GM12874 (cell line): ENCODE measurements at regions not wholly inside any gene's neighbourhood (a gene's known extent, or its start where the extent isn't known, plus 50 kb on each side); places are given as distances from the start of the nearest gene placed in this dataset.
A peak's percentile ranks its signal among the peaks of the same experiment; 100 is the strongest.

Experiments
- CTCF ChIP-seq: IDR thresholded peaks from 2 replicates; pipeline ENCODE4 v1.5.1; 2011; ENCODE audit warnings: low read depth, mild to moderate bottlenecking, control low read depth, low read length, moderate library complexity; ENCODE audit not compliant: insufficient read depth

DNA sequence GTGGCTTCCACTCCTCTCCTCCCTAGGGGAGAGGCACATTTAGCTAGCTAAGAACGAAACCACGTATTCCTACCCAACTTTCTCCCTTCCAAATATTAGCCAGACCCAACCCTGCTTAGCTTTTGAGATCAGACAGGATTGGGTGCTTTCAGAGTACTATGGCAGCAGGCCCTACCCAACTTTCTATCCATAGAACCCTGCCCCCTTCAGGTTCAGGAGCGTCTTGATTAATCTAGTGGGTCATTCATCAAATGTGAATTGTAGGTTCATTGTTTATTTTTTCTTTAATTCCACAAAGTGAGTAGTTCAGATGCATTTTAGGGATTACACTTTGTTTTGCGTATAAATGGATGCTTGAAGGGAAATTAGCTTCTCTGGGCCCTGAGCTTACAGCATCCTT is 188.3 kb downstream of the MIB1 start:
- no peak for TF ChIP-seq CTCF

DNA sequence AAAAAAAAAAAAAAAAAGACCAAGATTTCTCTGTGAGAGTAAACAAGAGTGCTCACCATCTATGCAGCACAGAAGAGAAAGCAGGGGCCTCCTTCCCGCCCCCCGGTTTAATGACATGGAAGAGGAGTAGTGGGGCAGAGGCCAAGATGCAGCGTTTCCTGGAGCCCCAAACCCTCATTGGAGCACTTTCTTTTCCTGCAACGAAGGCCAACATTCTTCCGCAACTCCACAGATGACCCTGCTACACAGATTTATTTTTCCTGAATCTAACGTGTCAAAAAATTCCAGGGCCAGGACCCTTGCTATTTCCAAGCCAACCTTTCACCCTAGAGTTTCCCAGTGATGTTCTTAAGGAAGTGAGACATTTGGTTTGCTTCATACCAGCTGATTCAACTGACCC is 189.6 kb downstream of the MIB1 start:
- TF ChIP-seq CTCF, result no peak

GRCh38 chr18:21933931-21934765 is 193.6 kb downstream of the MIB1 start:
- TF ChIP-seq CTCF, result no peak

DNA sequence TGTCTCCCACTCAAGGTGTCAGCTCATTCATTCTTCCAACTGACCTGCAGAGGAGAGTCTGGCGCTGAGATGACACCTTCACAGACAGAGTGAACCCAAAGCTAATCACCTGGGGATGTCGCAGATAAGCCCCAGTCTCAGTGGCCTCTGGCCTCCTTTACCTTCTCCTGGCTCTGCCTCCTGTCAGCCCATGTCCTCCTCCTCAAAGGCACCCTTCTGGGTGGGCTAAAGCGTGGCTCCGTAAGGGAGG is 194.1 kb downstream of the MIB1 start:
- TF ChIP-seq CTCF, result no peak

DNA sequence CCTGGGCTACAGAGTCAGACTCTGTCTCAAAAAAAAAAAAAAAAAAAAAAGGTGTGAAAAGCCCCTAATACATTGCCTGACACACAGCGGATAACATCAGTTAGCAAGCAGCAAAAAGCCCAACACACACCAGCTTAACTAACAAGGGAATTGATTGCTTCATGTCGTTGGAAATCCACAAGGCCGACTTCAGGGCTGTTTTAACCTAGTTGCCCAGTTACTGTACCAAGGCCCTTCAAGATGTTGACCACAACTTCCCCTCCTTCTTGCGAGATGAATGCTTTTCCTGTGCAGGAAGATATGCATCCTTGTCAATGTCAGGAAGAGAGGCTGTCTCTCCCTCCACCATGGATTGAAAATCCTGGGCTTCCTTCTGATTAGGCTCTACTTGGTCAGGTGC is 202.9 kb downstream of the MIB1 start:
- no peak for TF ChIP-seq CTCF

GRCh38 chr18:21949326-21950015 is 208.9 kb downstream of the MIB1 start:
- no peak for TF ChIP-seq CTCF

GRCh38 chr18:21955757-21956652 is 213.4 kb upstream of the GATA6 start:
- TF ChIP-seq CTCF, result peak; percentile 80
